Fibroblast of skin of right biceps (primary cell): ENCODE measurements at regions not wholly inside any gene's neighbourhood (a gene's known extent, or its start where the extent isn't known, plus 50 kb on each side); places are given as distances from the start of the nearest gene placed in this dataset.

ENCODE experiments used
- DNase-seq: peaks from one replicate; pipeline ENCODE4 v3.0.0-alpha.2; 2013

DNA sequence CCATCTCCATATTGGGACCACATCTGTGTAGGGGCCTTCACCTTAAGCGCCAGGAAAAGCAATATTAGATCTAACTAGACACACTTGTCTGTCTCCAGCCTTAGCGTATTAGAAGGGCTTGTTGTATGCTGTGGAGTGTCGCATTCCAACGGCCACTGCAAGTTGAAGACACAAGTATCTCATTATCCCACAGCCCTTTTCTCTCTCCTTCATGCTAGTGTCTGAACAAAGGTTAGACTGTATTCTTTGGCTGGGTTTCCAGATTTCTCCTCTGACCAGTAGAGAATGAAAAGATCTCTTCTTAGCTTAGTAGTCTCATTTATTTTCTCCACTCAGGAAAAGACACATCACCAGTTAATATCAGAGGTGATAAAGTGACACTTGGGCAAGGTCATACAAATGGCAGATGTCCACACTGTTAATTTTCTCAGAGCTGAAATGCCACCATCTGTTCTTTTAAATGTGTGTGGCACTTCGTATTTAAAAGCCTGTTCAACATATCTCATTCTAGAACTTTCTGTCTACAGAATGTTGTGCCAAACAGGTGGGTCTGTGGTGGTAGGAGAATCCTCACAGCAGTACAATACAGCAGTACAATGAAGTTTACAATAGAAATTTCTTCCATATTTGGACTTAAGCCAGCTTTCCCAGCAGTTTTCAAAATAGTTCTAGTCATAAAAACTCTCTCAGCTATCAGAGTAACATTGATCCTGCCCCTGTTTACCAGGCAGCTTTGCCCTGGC, 94.0 kb upstream of the ITGA6 start:
- DNase-seq, result no peak

DNA sequence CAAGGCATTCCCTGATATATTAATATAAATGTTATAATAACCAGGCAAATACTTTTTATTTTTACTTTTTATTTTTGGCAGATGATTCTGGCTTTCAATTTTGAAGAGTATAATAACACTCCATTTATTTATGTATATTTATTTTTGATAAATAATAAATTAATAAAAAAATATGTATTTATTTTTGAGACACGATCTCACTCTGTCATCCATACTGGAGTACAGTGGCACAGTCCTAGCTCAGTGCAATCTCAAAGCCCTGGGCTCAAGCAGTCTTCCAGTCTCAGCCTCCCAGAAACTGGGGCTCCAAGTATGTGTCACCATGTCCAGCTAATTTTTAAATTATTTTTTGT, 93.4 kb upstream of the ITGA6 start:
- no peak for DNase-seq

DNA sequence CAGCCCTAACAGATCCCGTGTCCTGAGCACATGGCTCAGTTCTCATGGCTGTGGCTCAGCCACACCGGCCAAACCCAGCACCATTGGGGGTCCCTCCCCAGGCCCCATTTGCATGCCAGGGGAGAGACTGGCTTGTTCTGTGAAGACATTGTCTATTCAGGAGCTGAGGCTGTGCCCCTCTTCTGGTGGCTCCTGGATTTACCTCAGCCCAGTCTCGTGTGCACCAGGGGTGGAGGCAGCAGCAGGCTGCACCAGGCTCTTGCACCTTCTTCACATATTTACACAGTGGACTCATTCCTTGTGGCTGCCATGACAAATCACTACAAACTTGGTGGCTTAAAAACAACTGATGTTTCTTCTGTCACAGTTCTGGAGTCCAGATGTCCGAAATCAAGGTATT, 92.4 kb upstream of the ITGA6 start:
- no peak for DNase-seq

DNA sequence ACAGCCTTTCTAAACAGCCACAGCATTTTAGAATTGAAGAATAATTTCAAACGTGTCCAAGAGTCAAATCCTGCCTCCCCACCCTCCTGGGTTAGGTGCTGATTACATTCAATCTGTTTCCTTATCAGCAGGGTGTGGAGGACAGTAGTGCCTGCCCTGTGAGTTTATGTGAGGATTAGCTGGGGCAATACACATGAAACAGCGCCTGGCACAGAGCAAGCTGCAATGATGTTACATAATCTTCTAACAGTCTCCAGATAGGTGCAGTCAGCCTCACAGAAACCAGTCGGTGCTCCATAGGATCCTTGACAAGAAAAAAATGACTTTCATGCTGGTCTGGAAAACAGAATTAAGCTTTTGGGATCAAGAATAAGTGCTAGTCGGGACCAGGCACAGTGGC, 91.7 kb upstream of the ITGA6 start:
- no peak for DNase-seq

DNA sequence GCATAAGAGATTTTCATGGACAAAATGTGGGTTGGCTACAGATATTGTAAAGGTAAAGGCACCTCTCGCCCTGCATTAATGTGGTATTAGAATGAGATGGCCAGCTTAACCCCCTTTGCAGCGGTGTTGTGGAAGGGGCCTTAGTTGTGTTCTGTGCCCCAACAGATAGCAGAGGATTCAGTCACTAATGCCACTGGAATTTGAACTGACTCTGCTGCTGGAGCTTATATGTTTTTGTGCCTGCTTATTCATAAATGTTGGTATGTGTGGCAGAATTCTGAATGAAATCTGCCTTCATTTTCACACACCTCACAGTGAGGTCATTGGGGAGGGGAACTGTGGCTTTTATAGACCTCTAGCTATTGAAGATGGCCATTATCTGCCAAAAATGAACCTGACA, 90.7 kb upstream of the ITGA6 start:
- DNase-seq, result peak; percentile 56

DNA sequence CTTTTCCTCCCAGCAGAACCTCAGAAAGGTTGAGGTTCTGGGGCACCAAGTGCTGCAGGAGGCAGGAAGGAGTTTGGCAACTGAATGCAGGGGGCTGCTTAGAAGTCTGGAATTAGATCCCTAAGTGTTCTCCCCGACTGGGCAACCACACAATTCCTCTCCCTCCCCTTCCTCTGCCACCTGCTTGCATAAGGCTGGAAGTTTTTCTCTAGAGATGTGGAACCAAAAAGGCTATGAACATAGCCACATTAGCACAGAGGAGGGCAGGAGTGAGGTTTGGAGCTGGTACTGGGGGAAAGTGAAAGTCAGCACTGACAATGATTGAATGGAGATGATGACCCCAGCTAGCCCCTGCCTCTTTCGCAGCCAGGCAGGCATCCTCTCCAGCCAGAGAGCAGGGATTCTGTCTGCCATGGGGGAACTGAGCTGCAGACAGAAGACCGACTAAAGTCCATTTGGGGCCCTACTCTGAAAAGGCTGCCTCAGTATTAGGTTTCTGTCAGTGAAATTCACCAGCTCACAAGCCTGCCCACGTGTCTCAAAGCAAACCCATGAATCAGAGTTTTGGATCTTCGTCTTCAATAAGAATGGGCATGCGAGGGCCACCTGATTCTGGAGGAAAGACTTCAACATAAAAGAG, 87.9 kb upstream of the ITGA6 start:
- DNase-seq, result no peak

DNA sequence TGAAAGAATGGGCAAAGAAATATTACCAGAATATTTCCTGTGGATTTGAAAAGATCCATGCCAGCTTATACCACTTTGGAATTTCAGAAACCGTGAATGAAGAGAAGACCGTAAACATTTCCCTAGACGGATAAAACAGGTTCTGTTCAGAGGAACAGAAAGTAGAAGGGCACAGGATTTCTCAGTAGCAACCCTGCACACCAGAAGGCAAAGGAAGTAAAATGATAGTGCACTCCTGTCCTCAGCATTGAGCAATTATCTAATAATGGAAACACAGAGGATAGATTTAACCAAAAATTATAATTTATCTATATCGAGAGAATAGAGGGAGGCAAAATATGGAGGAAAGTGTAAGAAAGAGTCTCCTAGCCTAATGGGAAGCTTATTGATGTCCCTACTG, 87.0 kb upstream of the ITGA6 start:
- DNase-seq, result no peak

DNA sequence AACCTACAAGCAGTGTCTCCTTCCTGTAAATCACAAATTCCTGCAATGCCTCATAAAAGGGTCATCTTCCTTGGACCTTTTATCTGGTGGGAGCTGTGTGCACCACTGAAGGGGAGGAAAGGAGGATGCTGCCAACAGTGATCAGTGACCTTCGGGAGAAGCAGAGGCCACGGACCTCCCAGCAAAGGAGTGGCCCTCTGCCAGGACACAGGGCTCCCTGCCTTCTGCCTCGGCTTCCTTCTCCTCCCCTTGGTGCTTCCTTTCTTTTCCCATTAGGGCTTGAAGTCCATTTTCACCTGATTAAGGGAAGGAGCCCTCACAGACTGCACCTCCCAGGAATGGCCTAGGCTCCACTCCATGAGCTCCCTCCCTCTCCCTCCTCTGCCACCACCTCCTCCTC, 85.3 kb upstream of the ITGA6 start:
- no peak for DNase-seq

DNA sequence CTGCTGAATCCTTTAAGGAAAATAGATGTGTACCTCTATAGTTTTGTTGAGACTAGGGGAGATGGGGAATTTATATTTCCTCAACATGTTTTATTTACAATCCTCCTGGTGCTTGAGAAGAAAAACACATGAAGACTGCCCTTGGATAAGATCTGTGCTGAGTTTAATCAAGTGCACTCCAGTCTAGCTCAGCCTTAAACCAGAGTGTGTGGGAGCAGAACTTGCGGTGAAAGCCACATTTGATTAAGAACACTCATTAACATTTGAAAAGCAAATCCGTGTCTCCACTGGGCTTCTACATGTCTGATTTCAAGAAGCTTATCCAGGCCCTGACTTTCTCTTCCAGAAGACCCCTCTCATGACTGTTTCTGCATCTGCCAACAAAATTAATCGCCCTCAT, 84.8 kb upstream of the ITGA6 start:
- no peak for DNase-seq

DNA sequence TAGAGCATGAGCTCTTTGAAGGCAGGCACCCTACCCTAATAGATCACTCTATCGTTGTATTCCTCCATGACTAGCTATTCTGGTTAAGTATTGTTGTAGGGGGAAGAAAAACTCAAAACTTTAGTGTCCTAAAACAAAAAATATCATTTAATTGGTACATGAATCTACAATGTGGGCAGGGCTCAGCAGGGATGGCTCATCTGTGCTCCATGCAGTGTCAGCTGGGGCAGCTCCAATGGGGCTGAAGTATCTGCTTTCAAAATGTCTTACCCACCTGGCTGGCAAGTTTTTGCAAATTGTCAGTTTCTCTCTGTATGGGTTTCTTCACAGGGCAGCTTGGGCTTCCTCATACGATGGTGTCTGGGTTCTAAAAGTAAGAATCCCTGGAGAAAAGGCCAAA, 83.2 kb upstream of the ITGA6 start:
- no peak for DNase-seq

DNA sequence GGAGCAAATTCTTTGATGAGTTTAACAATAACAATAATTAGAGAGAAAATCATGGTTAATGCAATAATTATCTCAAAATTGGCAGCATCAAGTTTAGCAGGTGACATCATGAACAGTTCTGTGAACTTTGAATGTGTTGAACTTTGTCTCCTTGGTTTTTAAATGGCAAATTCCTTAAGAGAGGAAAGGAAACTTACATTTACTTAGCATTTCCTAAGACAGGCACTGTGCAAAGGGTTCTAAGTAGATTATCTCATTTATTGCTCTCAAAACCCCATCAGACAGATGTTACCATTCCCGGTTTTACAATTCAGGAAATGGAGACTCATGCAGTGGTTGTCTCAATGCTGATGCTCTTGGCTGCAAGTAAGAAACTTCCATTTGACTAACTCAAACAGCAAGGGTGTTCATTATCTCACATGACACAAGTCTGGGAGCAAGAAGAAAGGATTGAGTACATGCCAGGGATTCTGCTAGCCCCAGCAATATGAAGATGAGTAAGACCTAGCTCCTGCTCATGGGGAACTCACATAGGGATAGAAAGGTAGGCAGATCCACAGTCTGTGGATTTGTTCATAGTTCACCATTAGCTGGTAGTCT, 81.3 kb upstream of the ITGA6 start:
- DNase-seq, result peak; percentile 24

DNA sequence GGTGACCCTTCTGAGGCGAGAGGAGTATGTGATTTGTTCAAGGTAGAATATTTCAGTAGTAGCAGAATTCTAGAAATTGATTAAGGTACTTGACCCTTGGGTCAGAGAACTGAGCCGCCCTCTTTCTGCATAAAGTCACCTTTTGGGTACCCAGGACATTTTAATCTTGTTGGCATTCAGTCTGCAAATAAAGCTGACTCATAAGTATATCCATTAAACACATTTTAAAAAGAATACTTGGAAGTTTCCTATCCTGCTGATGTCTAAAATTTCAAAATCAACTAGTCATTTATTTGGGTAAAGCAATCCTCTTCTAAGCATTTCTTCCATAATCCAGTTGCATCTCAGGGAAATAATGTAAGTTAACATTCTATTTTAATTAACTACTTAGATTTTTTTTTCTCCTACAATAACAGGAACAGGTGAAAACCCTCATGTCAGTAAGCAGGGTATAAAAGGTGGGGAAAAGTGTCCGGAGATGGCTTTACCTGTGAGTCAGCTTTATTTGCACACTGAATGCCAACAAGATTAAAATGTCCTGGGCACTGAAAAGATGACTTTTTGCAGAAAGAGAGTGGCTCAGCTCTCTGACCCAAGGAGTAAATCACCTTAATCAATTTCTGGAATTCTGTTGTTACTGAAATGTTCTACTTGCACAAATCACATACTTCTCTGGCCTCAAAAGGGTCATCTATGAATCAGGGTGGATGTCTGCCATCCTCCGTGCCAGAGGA, 78.7 kb upstream of the ITGA6 start:
- DNase-seq, result no peak

DNA sequence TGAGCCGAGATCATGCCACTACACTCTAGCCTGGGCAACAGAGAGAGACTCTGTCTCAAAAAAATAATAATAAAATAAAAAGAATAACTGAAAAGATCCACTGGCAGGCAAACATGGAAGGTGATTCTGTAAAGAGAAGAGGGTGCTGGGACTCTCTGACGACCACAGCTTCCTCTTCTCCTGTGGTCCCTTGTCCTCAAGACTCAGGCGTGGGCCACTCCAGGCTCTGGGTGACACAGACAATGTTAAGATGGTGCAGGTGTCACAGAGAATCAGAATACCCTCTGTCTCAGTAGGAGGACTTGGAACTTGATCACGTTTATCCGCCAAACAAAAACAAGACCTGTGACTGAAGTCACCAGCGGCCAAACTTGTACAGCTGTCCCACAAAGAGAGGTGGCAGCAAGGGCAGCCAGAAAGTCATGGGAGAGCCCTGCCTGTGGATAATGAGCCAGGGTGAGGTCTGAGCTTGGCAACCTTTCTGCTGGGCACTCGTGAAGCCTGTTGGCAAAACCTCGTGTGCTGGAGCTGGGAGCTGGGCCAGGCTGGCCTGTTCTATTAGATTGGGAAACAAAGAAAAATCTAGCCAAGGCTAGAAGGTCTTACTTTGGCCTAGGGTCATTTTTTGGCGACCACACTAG, 76.4 kb upstream of the ITGA6 start:
- no peak for DNase-seq

DNA sequence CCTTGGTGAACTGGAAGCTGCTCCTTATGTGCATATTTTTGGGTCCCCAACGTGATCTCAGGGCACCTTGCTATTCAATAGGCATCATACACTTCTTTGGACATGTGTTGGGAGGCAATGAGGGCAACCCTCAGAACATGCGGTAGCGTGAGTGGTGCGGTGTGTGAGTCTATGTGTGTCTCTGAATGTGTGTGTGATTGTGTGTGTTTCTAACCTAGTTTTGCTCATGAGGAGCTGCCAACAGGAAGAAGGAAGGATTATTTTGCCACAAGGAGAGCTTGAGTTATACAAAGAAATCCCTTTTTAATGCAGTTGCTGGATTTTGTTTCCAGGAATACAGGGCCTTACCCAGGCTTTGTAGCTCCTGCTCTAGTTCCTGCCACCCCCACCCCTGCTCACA, 75.8 kb upstream of the ITGA6 start:
- DNase-seq, result no peak

DNA sequence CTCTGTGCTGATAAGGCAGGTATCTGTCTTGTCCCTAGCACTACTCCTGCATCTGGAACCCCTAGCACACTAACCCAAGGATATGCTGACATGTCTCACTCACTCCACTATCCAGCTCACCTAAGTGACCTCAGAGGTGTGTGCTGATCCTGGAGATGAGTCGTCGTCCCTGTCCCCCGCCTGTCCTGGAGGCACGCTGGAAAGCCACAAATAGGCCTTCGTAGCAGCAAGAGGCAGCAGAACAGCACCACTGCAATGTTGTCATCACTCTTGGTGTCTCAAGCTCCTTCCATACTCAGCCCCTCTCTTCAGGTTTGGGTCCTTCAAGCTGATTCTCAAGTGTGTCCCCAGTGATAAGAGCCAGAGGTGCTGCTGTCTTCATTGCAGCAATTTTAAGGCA, 73.0 kb upstream of the ITGA6 start:
- no peak for DNase-seq

DNA sequence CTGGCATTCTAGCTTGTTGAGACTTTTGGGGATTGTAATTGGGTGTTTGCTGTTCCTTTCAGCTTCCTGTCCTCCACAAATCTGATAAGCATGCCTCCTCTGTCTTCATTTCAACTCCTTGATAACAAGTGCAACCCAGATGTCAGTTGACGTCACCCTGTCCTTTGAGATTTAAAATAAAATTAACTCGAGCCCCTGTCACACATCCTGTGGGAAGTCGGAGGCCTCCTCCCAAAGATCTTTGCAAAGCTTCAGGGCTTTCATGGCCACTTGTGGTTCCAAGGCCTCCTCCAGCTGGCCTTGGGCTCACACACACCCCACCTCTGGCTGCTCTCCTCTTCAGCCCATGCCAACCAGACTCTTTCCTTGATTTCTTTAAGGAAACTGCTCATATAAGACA, 69.9 kb upstream of the ITGA6 start:
- DNase-seq, result no peak

DNA sequence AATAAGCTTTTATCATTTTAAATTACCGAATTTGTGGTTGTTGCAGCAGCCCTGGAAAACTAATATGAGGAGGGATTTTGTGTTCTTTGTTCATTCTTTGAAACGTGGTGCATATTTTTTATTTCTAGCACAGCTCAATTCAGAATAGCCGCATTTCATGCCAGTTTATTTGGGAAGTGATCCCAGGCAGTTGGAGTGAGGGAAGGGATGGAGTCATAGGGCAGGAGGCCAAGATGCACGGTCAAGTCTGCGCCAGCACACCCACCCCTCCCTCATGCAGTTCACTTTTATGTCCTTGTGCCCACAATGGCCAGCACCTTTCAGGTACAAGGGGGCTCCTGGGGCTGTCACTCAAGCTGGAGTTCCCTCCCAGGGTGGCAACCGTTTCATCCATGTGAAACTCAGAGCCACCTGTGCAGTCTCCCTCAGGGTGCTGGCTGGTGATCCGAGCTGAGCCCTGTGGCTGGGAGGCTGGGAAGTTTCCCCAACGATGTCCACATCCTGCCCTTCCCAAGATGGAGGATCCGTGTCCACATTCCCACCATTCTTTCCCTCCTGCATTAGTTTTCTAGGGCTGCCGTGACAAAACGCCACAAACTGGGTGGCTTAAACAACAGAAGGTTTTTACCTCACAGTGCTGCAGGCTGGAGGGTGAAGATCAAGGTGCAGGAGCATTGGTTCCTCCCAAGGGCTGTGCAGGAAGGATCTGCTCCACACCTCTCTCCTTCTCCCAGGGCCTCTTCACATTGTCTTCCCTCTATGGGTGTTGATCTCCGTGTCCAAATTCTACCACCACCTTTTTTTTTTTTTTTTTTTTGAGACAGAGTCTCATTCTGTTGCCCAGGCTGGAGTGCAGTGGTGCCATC, 68.5 kb upstream of the ITGA6 start:
- DNase-seq, result no peak

DNA sequence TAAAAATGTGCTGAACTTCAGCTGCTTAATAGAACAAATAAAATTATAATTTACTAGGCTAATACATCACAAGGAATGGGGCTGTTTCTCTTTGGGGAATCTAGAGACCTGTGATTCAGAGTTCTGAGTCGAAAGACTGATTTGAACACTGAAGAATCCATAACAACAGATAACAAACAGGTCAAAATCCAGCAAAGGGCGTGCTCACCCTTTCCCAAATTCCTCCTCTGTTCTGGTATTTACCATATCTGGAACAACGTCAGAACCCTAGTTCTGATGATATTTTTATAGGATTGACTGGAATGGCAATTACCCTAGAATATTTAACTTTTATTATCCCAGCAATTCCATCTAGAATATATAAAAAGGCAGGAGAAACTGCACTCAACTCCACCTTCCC, 66.0 kb upstream of the ITGA6 start:
- peak; percentile 31 for DNase-seq

DNA sequence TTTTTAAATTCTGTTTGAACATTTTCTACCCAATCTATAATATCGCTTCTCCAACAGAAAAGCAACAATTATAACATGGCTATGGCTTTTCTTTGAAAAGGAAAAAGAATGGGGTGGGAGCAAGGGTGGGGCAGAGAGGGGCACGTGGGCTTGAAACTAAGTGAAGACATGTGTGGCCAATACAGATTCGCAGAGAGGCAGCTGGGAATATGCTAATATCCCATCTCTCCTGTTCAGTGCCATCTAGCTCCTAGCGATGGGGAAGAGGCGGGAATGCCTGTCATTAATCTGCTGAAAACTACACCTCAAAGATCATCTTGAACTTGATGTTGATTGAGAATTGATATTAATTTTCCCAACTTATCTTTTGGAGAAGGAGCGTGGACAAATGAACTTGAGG, 65.5 kb upstream of the ITGA6 start:
- no peak for DNase-seq

DNA sequence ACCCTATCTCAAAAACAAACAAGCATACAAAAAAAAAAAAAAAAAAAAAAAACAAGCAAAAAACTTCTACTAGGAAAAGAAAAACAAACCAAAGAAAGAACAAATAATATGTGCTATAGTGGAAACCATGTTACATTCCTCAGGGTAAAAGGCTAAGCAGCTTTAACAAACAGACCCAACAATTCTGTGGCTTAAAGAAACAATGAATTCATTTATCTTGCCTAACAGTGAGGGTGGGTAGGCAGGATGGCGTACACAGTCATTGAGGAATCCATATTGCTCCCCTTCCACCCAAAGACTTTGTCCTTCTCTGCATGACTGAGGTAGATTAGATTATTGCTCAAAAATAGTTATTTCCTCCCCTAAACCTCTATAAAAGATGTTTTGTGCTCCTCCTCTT, 63.1 kb upstream of the ITGA6 start:
- no peak for DNase-seq

DNA sequence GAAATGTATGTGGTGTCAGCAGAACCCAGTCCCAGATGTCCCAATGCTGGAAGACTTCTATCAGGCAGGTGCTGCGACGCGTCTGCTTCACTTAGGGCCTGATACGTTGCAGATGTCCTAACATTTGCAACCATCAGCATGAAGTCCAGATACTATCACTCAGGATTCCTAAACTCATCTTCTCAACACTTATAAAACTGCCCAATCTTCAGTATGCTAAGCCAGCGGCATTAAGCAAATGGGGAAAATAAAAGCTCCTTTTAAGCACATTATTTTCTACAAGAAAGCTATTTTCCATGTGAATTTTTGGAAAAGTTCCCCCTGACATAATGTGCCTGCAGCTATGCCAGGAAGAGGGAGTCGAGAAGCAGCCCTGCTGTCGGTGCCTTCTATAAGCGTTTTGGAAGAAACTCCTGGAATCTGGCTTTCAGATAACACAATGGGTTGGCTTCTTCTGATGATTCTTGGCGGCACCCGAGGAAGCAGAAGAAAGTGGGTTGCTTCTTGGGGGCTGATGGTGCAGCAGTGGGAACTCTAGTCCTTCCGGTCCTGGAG, 60.7 kb upstream of the ITGA6 start:
- DNase-seq, result no peak

DNA sequence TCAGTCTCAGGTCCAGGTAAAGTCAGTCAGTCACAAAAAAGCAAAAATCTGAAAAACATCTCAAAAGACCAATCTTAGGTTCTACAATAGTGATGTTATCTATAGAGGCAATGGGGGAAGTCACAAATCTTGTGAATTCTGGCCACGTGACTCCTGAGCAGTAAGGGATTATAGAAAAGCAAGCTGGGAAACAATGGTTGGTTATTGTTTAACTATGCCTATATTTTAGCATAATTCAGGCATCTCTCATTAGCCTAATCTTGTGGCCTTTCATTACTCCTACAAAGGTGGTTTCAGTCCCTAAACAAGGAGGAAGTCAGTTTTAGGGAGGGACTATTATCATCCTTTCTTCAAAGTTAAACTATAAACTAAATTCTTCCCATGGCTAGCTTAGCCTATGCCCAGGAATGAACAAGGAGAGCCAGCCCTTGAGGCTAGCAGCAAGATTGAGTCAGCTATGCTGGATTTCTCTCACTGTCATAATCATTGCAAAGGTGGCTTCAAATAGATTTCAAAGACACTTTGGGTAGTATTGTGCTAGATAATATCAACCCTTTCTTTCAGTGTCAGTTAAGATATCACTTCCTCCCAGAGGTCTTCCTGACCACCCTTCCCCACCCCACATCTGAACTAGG, 56.4 kb upstream of the ITGA6 start:
- DNase-seq, result no peak
